Mucosa of descending colon (tissue), 3 donors: ENCODE measurements at regions not wholly inside any gene's neighbourhood (a gene's known extent, or its start where the extent isn't known, plus 50 kb on each side); places are given as distances from the start of the nearest gene placed in this dataset.

Experiments
- ATAC-seq: fragments of 200-7000 bp; cut with Tn5 transposase; one replicate; pipeline ENCODE4 v1.9.1; 2020; ENCODE audit warnings: mild to moderate bottlenecking, moderate library complexity
- DNase-seq, 3 donors: peaks; one replicate each; pipeline ENCODE4 v3.0.0-alpha.2; 2020
- H3K36me3 ChIP-seq: fragments of 200-600 bp; one replicate; pipeline ENCODE4 v1.8.0; 2021; ENCODE audit warnings: low read depth, mild to moderate bottlenecking
- H3K4me1 ChIP-seq: fragments of 200-600 bp; one replicate; pipeline ENCODE4 v1.8.0; 2021; ENCODE audit warnings: low read depth, mild to moderate bottlenecking
- H3K4me3 ChIP-seq: fragments of 200-600 bp; one replicate; pipeline ENCODE4 v1.8.0; 2021; ENCODE audit warnings: mild to moderate bottlenecking
- H3K9me3 ChIP-seq: fragments of 200-600 bp; one replicate; pipeline ENCODE4 v1.8.0; 2021; ENCODE audit warnings: mild to moderate bottlenecking
- CTCF ChIP-seq: fragments of 200-600 bp; IDR thresholded peaks from one replicate; pipeline ENCODE4 v1.8.0; 2022; ENCODE audit warnings: antibody characterized with exemption, mild to moderate bottlenecking
- intact Hi-C, 2 donors: fragments of 100-400 bp; cut with DNase I in 1 of 2; cut with micrococcal nuclease in 1 of 2; formaldehyde crosslinking; loops; one replicate each; pipeline versions ENCODE4 v1.11.0 to v1.11.1; 2022; cut with DNase I, micrococcal nuclease
- donor health status: DM: no; HTN: no; CAD: no; lungs with moderate emphysema.
- donor health status: DM: no; HTN: no; CAD: no.
- donor health status: DM: no; HTN: yes; CAD: no.

GRCh38 chr17:72175787-72176515 lies 55.1 kb downstream of the SOX9 start:
- Histone ChIP-seq H3K36me3 (no peaks in the 10 kb centered on the region), H3K9me3 (no peaks in the 10 kb centered on the region), H3K4me3 (no peak overlapping the region), H3K4me1 (peaks cover 17% of the 10 kb centered on the region)
- TF ChIP-seq CTCF = no peak
- intact Hi-C loops = no loop called here
- DNase-seq (no peak), ATAC-seq (no peak)

- TF ChIP-seq CTCF = no peak
- peak in 2 of 3 donors; percentile 38 to 58 for DNase-seq
- intact Hi-C loops = no loop called here
- peak; percentile 38 for ATAC-seq
- Histone ChIP-seq H3K4me3 (no peak overlapping the region), H3K9me3 (no peaks in the 10 kb centered on the region), H3K36me3 (no peaks in the 10 kb centered on the region), H3K4me1 (peaks cover 17% of the 10 kb centered on the region)
Observed at GRCh38 chr17:72176516-72176851, 55.7 kb downstream of the SOX9 start.

- Histone ChIP-seq H3K36me3 (no peaks in the 10 kb centered on the region), H3K4me3 (no peak overlapping the region), H3K9me3 (no peaks in the 10 kb centered on the region), H3K4me1 (peaks cover 13% of the 10 kb centered on the region)
- TF ChIP-seq CTCF = no peak
- ATAC-seq (peak; percentile 89), DNase-seq (peak in 2 of 3 donors; percentile 44 to 49)
- intact Hi-C loops = no loop called here
Observed at GRCh38 chr17:72176951-72177660, 56.3 kb downstream of the SOX9 start.

GRCh38 chr17:72177738-72178137 lies 56.9 kb downstream of the SOX9 start:
- H3K9me3 ChIP-seq = no peaks in the 10 kb centered on the region
- DNase-seq (no peak), ATAC-seq (no peak)
- H3K4me1 ChIP-seq = peaks cover 12% of the 10 kb centered on the region
- no peak for TF ChIP-seq CTCF
- H3K36me3 ChIP-seq = no peaks in the 10 kb centered on the region
- H3K4me3 ChIP-seq = no peak overlapping the region
- intact Hi-C loops = no loop called here

- TF ChIP-seq CTCF = no peak
Observed at GRCh38 chr17:72182371-72182873, 61.6 kb downstream of the SOX9 start.

More at GRCh38 chr17:72182371-72182873, 61.6 kb downstream of the SOX9 start:
- Histone ChIP-seq H3K4me1 (no peaks in the 10 kb centered on the region), H3K4me3 (no peak overlapping the region), H3K9me3 (no peaks in the 10 kb centered on the region), H3K36me3 (no peaks in the 10 kb centered on the region)
- ATAC-seq (peak; percentile 77), DNase-seq (peak in 2 of 3 donors; percentile 29 to 36)
- intact Hi-C loops = no loop called here
